RWPE2 (cell line): ENCODE measurements at regions not wholly inside any gene's neighbourhood (a gene's known extent, or its start where the extent isn't known, plus 50 kb on each side); places are given as distances from the start of the nearest gene placed in this dataset.

ENCODE experiments used
- ATAC-seq: fragments of 200-7000 bp; cut with Tn5 transposase; 3 replicates; pipeline ENCODE4 v1.9.1; 2021; ENCODE audit warnings: low read depth
- DNase-seq: peaks from one replicate; pipeline ENCODE4 v3.0.0-alpha.2; 2020; ENCODE audit warnings: low spot score
- H3K27ac ChIP-seq: fragments of 450-650 bp; 2 replicates; pipeline ENCODE4 v1.5.1; 2017; ENCODE audit warnings: mild to moderate bottlenecking; ENCODE audit not compliant: poor library complexity, severe bottlenecking
- H3K27me3 ChIP-seq: fragments of 250-450 bp; sonication (Bioruptor Pico); 2 replicates; pipeline ENCODE4 v1.5.1; 2021; ENCODE audit warnings: mild to moderate bottlenecking, moderate library complexity; ENCODE audit not compliant: insufficient read depth, poor library complexity, severe bottlenecking
- H3K36me3 ChIP-seq: fragments of 250-450 bp; sonication (Bioruptor Pico); 2 replicates; pipeline ENCODE4 v1.5.1; 2020; ENCODE audit warnings: low read depth, mild to moderate bottlenecking, moderate library complexity
- H3K4me1 ChIP-seq: fragments of 250-450 bp; sonication (Bioruptor Pico); 2 replicates; pipeline ENCODE4 v1.5.1; 2021; ENCODE audit warnings: mild to moderate bottlenecking, moderate library complexity; ENCODE audit not compliant: insufficient read depth, poor library complexity, severe bottlenecking
- H3K4me3 ChIP-seq: fragments of 250-450 bp; sonication (Bioruptor Pico); 2 replicates; pipeline ENCODE4 v1.5.1; 2021; ENCODE audit warnings: mild to moderate bottlenecking, moderate library complexity; ENCODE audit not compliant: severe bottlenecking
- H3K9me3 ChIP-seq: fragments of 250-450 bp; sonication (Bioruptor Pico); 2 replicates; pipeline ENCODE4 v1.5.1; 2021; ENCODE audit warnings: mild to moderate bottlenecking, moderate library complexity; ENCODE audit not compliant: severe bottlenecking
- CTCF ChIP-seq: fragments of 450-650 bp; IDR thresholded peaks from one replicate; pipeline ENCODE4 v1.5.1; 2017; ENCODE audit warnings: mild to moderate bottlenecking, moderate library complexity; ENCODE audit not compliant: poor library complexity, severe bottlenecking

DNA sequence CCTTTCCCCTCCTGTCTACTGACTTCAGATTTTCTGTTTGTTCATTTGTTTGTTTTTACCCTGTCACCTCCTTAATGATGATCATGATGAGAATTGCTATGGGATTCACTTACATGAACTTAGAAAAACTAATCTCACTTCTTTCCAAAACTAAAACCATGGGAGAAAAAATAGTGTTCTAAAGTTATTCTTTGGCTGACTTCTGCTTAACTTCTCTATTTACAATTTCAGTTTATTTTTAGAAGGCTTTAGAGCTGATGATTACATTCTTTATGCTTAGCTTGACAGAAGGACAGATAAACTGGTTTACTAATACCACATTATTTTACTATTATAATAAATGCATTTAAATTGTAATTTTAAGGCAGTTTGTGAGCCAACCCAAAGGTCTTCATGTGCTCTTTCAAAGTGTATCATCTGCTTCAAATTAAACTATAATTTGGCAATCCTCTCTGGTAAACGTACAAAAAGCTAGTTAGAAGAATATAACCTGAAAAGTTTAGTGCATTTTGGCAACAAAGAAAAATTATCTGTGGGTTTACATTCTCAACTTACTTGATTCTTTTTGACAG, 676.8 kb upstream of the UBE2E2 start:
- ATAC-seq (no peak), DNase-seq (no peak)
- no peaks in the 10 kb centered on the region for H3K9me3 ChIP-seq
- H3K4me3 ChIP-seq = no peak overlapping the region
- TF ChIP-seq CTCF = no peak
- H3K27ac ChIP-seq = no peak overlapping the region
- no peaks in the 10 kb centered on the region for H3K4me1 ChIP-seq
- no peaks in the 10 kb centered on the region for H3K27me3 ChIP-seq
- no peaks in the 10 kb centered on the region for H3K36me3 ChIP-seq

DNA sequence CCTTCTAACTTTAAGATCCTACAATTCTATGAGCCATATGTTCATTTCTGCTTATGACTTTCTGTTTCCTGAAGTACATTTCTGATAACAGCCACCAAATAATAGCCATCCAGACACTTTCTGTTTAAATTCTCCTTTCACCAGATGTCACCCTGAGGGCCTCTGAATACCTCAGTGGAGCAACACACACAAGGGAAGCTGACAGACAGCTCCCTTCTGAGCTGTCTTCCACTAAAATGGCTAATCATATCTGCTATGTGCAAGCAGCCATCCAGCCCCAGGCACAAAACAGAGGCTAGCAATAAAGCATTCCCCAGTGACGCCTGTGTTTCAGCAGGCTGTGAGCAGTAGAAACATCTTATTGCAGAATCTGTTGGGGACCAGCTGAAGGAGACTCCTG, 666.6 kb upstream of the UBE2E2 start:
- DNase-seq (no peak), ATAC-seq (no peak)
- H3K4me3 ChIP-seq = no peak overlapping the region
- H3K9me3 ChIP-seq = no peaks in the 10 kb centered on the region
- TF ChIP-seq CTCF = no peak
- H3K4me1 ChIP-seq = no peaks in the 10 kb centered on the region
- no peak overlapping the region for H3K27ac ChIP-seq
- H3K27me3 ChIP-seq = no peaks in the 10 kb centered on the region
- no peaks in the 10 kb centered on the region for H3K36me3 ChIP-seq

DNA sequence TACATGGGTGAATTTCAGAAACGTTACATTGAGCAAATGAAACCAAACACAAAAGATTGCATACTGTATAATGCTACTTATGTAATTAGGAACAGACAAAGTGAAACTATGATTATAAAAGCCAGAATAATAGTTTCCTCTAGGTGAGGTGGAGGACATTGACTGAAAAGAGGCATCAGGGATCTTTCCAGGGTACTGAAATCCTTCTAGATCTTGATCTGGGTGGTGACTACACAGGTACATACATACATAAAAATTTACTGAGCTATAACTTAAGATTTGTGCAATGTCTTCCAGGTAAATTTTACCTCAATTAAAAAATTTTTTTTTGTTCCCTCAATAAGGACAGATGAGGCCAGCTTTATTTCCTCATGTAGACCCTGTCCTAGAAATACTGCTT, 665.6 kb upstream of the UBE2E2 start:
- no peak overlapping the region for H3K27ac ChIP-seq
- no peaks in the 10 kb centered on the region for H3K9me3 ChIP-seq
- TF ChIP-seq CTCF = no peak
- DNase-seq = no peak
- H3K4me1 ChIP-seq = no peaks in the 10 kb centered on the region
- H3K36me3 ChIP-seq = no peaks in the 10 kb centered on the region
- no peaks in the 10 kb centered on the region for H3K27me3 ChIP-seq
- no peak for ATAC-seq
- H3K4me3 ChIP-seq = no peak overlapping the region

GRCh38 chr3:22542311-22542710, 660.8 kb upstream of the UBE2E2 start:
- Histone ChIP-seq H3K4me1 (no peaks in the 10 kb centered on the region), H3K36me3 (no peaks in the 10 kb centered on the region), H3K27me3 (no peaks in the 10 kb centered on the region), H3K4me3 (no peak overlapping the region), H3K27ac (no peak overlapping the region), H3K9me3 (no peaks in the 10 kb centered on the region)
- DNase-seq (no peak), ATAC-seq (peak; percentile 33; the same call in 1 of the 3 replicates)
- no peak for TF ChIP-seq CTCF

DNA sequence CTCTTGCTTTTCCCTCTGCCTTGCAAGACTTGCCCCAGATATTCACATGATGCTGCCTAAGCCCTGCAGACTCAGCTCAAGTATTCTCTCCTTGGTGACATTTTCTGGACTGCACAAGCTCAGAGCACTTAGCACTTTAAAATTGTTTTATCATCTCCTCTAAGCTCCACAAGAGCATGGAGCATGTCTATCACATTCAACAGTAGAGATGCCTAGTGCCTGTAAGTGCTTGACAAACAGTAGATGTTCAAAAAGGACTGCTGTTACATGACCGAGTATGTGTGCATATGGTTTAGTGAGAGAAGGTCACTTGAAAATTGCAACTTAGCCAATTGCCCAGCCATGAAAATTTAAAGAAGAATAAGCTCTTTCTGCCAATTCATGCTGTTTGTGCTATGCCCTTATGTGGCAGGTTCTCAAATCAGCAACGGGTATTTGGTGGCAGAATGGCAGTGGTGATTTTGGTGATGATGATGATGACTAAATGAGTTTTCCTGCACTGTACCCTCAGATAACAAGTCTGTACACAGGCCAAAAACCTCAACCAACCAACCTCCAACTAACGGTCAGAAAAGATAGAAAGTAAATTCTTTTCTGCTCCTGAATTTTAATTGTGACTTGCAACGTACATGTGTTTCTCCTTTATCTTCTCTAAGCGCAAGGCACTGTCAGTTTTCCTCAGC, 647.2 kb upstream of the UBE2E2 start:
- H3K36me3 ChIP-seq = no peaks in the 10 kb centered on the region
- no peak overlapping the region for H3K27ac ChIP-seq
- DNase-seq (no peak), ATAC-seq (no peak)
- H3K4me1 ChIP-seq = no peaks in the 10 kb centered on the region
- no peaks in the 10 kb centered on the region for H3K9me3 ChIP-seq
- H3K4me3 ChIP-seq = no peak overlapping the region
- no peak for TF ChIP-seq CTCF
- H3K27me3 ChIP-seq = no peaks in the 10 kb centered on the region
